ENCODE measurements at regions not wholly inside any gene's neighbourhood (a gene's known extent, or its start where the extent isn't known, plus 50 kb on each side); places are given as distances from the start of the nearest gene placed in this dataset.

DNA sequence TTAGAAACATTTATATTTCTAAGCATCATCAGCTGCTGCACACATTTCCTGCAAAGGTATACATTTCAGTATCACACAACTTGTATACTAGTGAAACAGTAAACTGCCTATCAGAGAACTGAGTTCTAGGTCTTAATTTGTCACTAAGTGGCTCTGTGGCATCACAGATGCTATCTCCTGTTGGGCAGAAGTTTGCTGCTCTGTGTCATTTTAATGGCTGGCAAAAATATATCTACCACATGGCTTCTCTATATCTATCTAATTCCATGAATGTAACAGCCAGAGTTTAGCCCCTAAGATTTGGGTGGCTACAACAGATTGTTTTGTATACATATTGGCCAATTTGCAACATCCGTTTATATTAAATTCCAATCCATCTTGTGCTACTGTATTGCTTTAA is 1231.9 kb upstream of the C9orf72 start:
- TF ChIP-seq POLR2AphosphoS5 (IDR thresholded peaks at IDR 0.05; ENCODE audit: low read depth, low read length) (no peak), MXI1 (IDR thresholded peaks at IDR 0.05; ENCODE audit: borderline replicate concordance, low read depth, low read length) (no peak), FOXP1 (IDR thresholded peaks at IDR 0.05) (no peak), FOXP1 (CRISPR knock-in tag; IDR thresholded peaks at IDR 0.05) (no peak), AKAP8 (CRISPR knock-in tag; IDR thresholded peaks at IDR 0.05) (no peak), POLR2A (IDR thresholded peaks at IDR 0.05; ENCODE audit: insufficient read depth in 1 of 2, low read depth in 2 of 2, low read length in 2 of 2) (no peak), ZNF12 (CRISPR knock-in tag; IDR thresholded peaks at IDR 0.05) (no peak), SALL1 (CRISPR knock-in tag; IDR thresholded peaks at IDR 0.05) (no peak), ZC3H4 (CRISPR knock-in tag; IDR thresholded peaks at IDR 0.05; ENCODE audit: borderline replicate concordance) (no peak), POLR2AphosphoS2 (IDR thresholded peaks at IDR 0.05; ENCODE audit: low read depth, low read length) (no peak)
- TF ChIP-seq, protein P1, sequence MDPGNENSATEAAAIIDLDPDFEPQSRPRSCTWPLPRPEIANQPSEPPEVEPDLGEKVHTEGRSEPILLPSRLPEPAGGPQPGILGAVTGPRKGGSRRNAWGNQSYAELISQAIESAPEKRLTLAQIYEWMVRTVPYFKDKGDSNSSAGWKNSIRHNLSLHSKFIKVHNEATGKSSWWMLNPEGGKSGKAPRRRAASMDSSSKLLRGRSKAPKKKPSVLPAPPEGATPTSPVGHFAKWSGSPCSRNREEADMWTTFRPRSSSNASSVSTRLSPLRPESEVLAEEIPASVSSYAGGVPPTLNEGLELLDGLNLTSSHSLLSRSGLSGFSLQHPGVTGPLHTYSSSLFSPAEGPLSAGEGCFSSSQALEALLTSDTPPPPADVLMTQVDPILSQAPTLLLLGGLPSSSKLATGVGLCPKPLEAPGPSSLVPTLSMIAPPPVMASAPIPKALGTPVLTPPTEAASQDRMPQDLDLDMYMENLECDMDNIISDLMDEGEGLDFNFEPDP (CRISPR knock-in tag; conservative IDR thresholded peaks at IDR 0.05), result no peak
